Fibroblast of skin of abdomen (primary cell): ENCODE measurements at regions not wholly inside any gene's neighbourhood (a gene's known extent, or its start where the extent isn't known, plus 50 kb on each side); places are given as distances from the start of the nearest gene placed in this dataset.
"Not testable (repeated sequence)": the region's sequence is repeated elsewhere in the genome, so short reads cannot be mapped to it uniquely, and the experiment has no call there.

Experiments
- DNase-seq: peaks from one replicate; pipeline ENCODE4 v3.0.0-alpha.2; 2013

DNA sequence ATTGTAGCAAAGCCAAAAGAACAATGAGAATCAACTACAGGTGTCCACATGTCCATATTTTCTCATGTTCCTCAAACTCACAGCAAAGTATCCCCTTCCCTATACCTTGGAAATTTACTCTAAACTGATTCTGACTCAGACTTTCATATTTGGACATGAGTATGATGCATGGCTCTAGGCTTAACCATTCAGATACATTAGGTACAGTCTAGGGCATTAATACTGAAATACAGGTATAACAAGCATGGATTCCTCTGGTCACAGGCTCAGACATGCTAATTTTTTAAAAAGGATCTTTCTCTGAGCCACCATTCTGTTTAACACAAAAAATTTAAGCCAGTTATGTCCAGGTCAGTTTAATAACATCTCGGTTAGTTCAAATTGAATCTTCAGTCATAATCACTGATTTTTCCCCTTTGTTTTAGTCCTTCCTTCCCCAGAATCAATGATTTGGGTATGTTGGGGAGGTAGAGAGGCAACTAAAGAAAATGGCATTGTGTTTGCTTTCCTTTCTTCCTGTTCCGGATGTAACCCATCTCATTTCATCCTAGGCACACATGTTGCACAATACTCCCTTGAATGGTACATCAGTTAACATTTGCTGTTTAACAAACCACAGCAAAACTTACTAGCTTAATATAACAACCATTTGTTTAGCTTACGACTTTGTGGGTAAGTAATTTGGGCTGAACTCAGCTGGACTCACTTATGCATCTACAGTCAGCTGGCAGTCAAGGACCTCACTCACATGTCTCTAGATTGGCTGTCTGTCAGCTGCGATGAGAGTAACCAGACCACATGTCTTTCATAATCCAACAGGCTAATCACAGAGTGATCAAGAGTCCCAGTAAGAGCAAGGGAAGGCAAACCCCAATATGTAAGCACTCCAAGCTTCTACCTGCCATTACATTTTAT, 75.3 kb upstream of the GRIA3 start:
- DNase-seq: peak; percentile 33

DNA sequence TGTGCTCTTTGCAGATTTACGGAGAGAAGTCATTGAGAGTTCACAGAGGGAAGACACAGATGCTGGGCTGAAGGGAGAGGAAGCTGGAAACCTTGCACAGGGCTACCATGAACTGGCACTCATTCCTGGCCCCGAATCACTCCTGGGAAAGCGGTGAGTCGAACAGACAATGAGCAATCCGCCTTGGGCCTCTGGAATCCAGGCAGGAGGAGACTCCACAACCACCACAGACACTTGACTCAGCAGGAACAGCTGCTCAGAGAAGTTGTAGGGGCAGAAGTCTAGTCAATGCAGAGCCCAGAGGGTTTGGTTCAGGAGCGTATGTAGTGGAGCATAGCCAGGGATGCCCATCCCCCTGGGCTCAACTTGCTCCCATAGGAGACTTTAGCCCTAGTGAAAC, 62.8 kb upstream of the GRIA3 start:
- peak; percentile 41 for DNase-seq

DNA sequence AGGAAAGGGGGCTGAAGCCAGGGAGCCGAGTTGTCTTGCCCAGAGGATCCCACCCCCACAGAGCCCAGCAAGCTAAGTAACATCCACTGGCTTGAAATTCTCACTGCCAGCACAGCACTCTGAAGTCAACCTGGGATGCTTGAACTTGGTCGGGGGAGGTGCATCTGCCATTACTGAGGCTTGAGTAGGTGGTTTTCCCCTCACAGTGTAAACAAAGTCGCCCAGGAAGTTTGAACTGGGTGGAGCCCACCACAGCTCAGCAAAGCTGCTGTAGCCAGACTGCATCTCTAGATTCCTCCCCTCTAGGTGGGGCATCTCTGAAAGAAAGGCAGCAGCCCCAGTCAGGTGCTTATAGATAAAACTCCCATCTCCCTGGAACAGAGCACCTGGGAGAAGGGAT, 54.3 kb upstream of the GRIA3 start:
- not testable (repeated sequence) for DNase-seq
